ENCODE measurements at regions not wholly inside any gene's neighbourhood (a gene's known extent, or its start where the extent isn't known, plus 50 kb on each side); places are given as distances from the start of the nearest gene placed in this dataset.

DNA sequence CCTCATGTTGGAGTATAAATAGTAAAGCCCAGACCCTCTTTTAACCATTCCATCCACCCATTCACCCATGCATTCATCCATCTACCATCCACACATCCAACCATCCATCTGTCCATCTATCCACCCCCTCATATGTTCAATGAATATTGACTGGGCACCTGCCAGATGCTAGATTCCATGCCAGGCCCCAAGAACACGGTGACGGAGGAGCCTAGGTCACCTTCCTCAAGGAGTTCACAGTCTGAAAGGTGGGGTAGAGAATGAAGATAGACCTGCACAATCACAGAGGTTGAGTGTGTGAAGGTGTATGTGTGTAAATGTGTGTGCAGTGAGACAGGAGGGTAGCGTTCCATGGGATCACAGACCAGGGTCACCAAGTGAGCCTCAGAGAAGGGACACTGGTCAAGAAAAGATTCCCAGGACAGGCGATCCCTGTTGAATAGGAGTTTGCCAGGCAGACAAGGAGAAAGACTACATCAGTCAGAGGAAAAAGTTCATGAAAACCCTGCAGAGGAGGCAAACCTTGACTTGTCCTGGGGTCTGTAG lies 287.2 kb downstream of the CYP26B1 start:
- DNase-seq, result no peak

- DNase-seq, result no peak
Measured at GRCh38 chr2:71859211-71859847, 288.3 kb downstream of the CYP26B1 start.

DNA sequence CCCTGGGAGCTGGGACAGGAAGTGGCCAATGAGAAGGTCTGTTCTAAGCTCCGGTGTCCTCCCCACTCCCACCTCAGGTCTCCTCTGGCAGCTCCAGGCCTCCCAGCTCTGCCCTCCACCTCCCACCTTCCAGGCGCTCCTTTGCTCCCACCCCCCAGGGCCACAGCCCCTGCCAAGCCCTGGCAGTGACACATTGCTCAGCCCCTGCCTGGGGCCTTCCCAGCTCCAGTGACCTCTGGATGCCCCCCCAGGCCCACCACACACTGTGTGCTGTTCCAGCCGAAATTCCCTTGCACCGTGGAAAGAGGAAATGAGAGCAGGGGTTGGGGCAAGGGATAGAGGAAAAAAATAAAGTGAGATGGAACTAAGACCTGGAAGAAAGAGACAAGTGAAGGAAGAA lies 289.6 kb downstream of the CYP26B1 start:
- no peak for DNase-seq

- no peak for DNase-seq
Measured at GRCh38 chr2:71857636-71858035, 290.0 kb downstream of the CYP26B1 start.

- DNase-seq, result no peak
Measured at GRCh38 chr2:71856773-71857525, 290.7 kb downstream of the CYP26B1 start.

GRCh38 chr2:71853858-71854257 lies 293.8 kb downstream of the CYP26B1 start:
- no peak for DNase-seq

DNA sequence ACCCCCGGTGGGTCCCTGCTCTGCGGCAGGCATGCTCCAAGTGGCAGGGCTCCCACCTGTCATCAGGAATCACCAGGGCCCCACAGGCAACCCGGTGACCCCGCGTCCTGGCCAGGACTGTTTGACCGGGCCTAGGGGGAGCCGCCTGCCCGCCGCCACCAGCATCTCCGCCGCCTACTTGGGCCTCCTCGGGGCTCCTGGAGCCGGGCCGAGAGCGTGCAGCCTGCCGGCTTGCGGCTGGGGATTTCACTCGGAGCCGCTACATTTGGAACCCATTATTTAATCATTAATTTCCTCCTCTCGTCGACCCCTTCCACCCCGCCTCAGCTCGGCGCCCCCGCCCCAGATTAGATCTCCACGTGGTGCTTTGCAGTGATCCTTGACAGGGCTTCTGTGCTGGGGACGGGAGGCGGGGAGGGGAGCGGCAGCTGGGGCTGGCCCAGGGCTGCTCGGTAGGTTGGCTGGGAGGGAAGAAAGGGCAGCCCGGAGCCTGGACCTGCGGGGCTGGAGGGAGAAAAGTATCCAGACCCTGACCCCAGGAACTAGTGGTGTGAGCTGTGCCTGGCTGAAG lies 295.4 kb downstream of the CYP26B1 start:
- no peak for DNase-seq

DNA sequence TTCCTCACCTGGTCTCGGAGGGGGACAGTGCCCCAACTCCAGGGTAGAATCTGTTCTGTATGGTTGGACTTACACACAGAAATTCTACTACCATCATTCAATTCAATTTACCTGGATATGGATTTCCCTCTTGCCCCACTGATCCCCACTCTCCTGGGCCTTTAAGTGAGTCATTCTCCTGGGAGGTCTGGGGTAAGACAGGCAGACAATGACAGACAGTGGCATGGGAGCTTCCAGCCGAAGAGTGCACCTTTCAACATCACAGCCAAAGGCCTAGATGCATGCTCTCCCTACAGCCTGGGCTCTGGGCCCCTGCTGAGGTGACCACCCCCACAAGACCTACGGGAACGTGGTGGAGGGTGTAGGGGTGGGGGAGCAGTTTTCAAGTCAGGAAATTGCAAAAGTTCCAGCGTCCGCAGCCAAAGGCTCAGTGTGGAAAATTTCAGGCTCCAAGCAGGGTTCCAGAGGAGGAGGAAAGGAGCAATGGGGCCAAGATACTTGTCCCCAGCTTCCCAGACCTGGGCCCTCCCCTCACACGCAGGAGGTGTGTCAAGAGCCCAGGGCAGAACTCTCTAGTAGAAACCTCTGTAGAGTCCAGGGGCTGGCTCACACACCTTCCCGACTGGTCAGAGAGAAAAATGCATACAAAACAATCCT lies 296.4 kb downstream of the CYP26B1 start:
- no peak for DNase-seq

DNA sequence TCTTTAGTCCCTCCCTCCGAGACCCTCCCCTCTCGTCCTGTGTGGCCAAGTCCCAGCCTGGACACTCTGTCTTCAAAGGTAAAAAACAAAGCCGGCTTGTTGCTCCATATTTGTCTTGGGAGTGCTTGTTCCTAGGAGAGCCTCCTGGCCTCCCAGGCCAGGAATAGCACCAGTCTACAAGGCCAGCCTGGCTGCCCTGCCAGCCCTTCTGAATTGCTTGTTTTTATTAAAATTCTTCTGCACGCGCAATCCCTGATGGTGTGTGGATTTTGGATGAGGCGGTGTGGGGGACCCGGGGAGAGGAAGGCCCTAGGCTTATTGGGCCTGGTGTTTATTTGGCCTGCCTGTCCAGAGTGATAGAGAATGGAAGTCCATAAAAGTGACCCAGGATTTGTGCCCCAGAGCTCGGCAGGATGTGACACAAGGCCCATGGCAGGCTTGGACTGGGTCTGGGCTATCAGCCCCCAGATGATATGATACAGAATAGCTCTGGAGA lies 297.3 kb downstream of the CYP26B1 start:
- DNase-seq, result no peak

DNA sequence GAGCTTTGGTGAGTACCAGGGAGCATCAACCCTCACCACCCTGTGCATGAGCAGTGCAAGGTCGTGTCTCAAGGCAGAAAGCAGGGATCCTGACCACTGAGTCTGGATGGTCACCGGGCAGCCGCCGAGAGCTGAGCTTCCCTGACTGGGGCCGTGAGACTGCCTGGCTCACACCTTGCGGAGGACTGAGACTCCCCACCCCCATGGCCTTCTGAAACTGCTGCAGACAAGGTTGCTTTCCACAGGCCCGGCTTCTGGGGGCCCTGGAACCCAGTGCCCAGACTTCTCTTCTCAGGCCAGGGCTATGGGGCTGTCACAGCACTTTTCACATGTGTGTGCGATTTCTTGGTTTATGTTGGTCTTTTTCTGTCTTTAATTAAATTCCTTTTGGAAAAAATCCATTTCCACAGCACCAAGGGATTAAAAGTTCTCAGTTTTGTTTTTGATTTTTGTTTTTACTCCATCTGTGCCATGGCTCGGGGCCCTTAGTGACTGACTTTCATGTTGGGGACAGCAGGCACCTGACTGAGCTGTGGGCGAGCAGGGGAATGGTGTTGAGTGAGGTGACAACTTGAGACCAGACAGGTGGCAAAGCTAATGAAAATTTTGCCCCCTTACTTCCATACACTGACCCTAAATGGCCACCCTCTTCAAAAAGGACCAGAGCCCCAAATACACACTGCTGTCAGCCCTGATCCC lies 297.9 kb downstream of the CYP26B1 start:
- no peak for DNase-seq

GRCh38 chr2:71849111-71849510 lies 298.6 kb downstream of the CYP26B1 start:
- no peak for DNase-seq

DNA sequence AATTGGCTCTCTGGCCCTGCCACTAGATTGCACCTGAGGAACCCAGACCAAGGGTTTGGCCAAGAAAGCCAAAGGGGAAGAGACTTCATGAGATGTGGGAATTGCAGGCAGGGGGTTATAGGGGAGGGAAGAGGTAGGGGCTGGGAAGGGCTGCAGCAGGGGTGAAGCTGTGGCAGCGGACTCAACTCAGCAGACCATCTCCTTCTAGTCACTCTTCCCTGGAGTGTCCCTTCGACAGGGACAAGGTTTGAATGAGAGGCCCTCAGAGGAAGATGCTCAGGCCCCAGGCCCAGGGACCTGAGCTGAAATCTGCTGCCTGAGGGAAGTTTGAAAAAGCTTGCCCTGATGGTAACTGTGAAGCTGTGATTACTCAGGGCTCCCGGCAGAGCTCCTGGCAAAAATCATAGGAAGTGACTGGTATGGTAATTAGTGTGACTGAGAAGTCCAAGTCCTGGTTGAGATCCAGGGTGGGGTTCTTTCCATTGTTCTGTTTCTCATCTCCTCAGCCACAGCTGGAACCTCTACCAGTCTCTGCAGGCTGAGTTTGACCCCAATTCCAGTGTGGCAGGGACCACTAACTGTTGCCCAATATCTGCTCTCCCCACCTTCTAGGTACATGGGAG lies 300.9 kb downstream of the CYP26B1 start:
- no peak for DNase-seq

GRCh38 chr2:71846072-71846471 lies 301.6 kb downstream of the CYP26B1 start:
- no peak for DNase-seq

DNA sequence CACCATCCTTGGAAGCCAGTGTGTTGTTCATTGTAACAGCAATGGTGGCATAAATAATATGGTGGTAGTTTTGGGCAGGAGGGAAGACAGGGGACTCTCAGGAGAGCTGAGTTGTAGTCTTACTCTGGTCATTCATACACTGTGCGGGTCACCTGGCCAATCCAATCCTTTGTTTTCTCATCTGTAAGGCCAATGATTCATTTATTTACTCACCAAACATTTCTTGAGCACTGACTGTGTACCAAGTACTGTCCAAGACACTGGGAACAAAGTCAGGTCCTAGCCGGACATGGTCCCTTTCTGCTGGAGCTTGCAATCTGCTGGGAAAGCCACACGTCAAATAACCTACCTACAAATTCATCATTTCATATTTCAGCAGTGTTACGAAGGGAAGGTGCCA lies 302.7 kb downstream of the CYP26B1 start:
- DNase-seq, result no peak

GRCh38 chr2:71843391-71843850 lies 304.2 kb downstream of the CYP26B1 start:
- no peak for DNase-seq

GRCh38 chr2:71842744-71843143 lies 304.9 kb downstream of the CYP26B1 start:
- no peak for DNase-seq

DNA sequence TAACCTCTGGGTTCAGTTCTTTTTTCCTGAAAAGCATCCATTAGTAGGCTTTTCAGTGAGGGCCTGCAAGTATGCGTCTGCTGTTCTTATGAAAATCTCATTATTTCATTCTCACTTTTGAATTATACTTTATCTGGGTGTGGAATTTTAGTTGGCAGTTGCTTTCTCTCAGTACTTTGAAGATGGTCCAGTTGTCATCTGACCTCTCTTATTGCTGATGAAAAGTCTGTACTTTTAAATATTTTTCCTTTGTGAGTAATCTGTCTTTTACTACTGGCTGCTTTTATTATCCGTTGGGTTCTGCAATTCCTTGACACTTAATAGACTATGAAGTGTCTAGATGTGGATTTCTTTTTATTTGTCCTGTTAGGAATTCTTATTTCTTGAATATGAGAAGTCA lies 307.8 kb downstream of the CYP26B1 start:
- DNase-seq, result no peak

GRCh38 chr2:71834796-71835195 lies 312.9 kb downstream of the CYP26B1 start:
- no peak for DNase-seq

DNA sequence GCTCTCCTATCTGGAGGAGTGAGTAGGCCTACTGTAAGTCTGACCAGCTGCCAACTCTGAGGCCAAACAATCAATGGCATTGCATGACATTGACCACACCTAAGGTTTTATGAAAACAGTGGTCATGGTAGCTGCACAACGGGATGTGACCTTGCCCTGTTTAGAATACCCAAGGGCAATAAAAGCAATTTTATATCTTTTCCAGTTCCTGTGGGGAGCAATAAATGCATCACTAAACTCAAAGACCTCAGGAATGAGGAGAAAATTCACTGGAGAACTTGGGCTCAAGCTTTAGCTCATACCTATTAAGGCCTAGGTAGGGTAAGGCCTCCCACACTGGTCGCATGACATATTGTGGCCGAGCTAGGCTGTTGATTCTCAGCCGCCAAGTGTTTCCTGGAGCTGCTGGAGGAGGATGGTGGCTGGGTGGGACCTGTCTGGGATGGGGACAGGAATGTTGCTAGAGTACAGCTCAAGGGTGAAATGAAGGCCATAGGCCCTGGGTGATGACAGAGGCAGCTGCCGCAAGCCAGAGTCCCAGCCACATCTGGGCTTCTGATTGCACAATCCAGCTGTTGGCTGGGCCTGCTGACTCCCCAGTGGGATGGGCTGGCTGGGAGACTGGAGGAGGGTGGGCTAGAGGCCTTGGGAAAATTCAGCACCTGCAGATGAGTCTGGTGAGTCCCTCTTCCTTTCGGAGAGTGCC lies 313.7 kb downstream of the CYP26B1 start:
- DNase-seq, result no peak

DNA sequence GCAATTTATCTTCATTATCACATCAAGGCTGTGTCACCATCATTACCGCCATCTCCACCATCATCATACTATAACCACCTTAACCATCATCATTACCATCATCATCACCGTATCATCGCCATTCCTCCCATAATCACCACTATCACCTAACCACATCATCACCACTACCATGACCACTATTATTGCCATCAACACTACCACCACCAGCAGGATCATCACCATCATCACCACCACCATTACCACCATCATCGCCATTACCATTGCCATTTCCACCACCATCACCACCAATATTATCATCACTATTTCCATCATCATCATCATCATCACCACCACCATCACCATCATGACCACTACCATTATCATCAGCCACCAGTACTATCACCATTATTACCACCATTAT lies 314.4 kb downstream of the CYP26B1 start:
- DNase-seq, result no peak

- no peak for DNase-seq
Measured at GRCh38 chr2:71832844-71833243, 314.8 kb downstream of the CYP26B1 start.

Data from CD4-positive, alpha-beta T cell treated with Interferon gamma for 1 hour (primary cell).